ENCODE measurements at regions not wholly inside any gene's neighbourhood (a gene's known extent, or its start where the extent isn't known, plus 50 kb on each side); places are given as distances from the start of the nearest gene placed in this dataset.

DNA sequence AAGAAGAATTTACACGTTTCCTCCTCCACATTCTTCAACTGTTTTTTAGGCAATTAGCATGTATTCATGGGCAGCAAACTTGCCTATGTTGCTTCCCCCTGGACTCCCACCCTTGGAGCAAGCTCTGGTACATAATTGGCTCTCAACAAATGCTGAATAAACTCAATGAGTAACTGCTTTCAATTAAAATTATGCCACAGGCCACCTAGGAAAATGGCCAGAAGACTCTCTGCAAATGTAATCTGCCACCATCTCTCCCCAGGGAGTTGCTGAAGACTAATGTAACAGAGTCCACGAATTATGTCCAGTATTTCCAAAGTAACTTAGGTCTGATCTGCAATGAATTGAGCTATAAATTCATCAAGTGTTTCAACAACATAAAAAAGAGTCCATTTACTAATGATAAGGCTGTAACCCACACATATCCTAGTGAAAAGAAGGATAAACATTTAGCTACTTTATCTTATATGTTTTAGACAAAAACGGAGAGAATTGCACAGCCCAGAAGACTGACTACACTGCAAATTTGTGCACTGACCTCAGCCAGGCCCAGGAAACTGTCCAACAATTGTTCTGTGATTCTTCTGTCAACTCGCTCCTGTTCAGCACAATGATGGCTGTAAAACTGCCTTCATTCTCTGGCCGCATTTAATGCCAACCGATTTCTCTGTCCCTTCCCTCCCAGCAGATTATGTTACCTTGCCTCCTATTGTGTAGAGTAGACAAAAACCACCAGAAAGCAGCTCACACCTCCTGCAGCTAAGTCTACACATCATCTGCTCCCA, 808.6 kb upstream of the ARGLU1 start:
- Mint-ChIP-seq H3K36me3 (ENCODE audit: insufficient read depth, unreplicated experiment) (no peaks in the 10 kb centered on the region), H3K9me3 (ENCODE audit: unreplicated experiment) (no peaks in the 10 kb centered on the region), H3K27ac (ENCODE audit: unreplicated experiment) (no peak overlapping the region), H3K27me3 (ENCODE audit: insufficient read depth, unreplicated experiment) (peaks cover 10% of the 10 kb centered on the region), H3K4me1 (ENCODE audit: low read depth, unreplicated experiment) (no peaks in the 10 kb centered on the region), H3K4me3 (ENCODE audit: unreplicated experiment) (no peak overlapping the region)
- BruUV-seq (replicated peaks): no TSS peak
- DNase-seq: no peak
- POLR2A ChIA-PET: no interaction called here
- H3K4me3 ChIP-seq (ENCODE audit: low read depth, low read length): no peak overlapping the region
- TF ChIP-seq, protein P1, sequence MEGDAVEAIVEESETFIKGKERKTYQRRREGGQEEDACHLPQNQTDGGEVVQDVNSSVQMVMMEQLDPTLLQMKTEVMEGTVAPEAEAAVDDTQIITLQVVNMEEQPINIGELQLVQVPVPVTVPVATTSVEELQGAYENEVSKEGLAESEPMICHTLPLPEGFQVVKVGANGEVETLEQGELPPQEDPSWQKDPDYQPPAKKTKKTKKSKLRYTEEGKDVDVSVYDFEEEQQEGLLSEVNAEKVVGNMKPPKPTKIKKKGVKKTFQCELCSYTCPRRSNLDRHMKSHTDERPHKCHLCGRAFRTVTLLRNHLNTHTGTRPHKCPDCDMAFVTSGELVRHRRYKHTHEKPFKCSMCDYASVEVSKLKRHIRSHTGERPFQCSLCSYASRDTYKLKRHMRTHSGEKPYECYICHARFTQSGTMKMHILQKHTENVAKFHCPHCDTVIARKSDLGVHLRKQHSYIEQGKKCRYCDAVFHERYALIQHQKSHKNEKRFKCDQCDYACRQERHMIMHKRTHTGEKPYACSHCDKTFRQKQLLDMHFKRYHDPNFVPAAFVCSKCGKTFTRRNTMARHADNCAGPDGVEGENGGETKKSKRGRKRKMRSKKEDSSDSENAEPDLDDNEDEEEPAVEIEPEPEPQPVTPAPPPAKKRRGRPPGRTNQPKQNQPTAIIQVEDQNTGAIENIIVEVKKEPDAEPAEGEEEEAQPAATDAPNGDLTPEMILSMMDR (IDR thresholded peaks at IDR 0.05; ENCODE audit: insufficient read depth in 1 of 2, low read depth in 1 of 2, low read length in 1 of 2, severe bottlenecking in 1 of 2, unreplicated experiment in 1 of 2): no peak
- no peaks in the 10 kb centered on the region for H3K36me3 ChIP-seq (ENCODE audit: control insufficient read depth, insufficient read depth, low read length)
- no peaks in the 10 kb centered on the region for H3K4me1 ChIP-seq
- intact Hi-C loops (cut with micrococcal nuclease; ENCODE audit: unreplicated experiment): loop anchor here (10.0 kb wide), 1 partner anchor 708 kb away; no protein-coding TSS in a partner anchor
- CTCF ChIA-PET: no interaction called here
- no peaks in the 10 kb centered on the region for H3K27me3 ChIP-seq (replicated peaks; ENCODE audit: control insufficient read depth, insufficient read depth, low read length)
- no peaks in the 10 kb centered on the region for H3K9me3 ChIP-seq

DNA sequence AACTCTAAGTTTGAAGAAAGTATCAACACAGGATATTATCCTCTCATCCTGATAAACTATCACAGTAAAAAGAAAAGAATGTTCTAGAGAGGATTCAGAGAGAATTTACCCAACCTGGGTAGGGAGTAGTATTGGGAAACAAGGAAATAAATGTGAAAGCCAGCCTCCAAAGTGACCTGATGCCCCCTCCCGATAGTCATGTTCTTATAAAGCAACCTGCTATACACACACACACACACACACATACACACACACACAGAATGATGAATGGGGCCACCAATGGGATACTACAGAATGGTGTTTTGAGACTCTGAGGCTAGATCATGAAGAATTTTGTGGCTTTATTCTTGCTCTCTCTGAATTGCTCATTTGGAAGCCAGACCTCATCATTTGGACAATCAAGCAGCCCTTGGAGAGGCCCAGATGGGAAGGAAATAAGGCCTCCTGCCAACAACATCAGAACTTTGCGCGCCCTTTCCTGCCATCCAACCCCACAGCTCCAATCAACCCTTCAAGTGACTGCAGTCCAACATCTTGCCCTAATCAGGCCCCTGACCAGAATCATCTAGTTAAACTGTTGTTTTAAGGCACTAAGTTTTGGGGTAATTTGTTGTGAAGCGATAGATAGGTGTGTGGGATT, 807.9 kb upstream of the ARGLU1 start:
- no peaks in the 10 kb centered on the region for H3K4me1 Mint-ChIP-seq (ENCODE audit: low read depth, unreplicated experiment)
- CTCF ChIA-PET: no interaction called here

DNA sequence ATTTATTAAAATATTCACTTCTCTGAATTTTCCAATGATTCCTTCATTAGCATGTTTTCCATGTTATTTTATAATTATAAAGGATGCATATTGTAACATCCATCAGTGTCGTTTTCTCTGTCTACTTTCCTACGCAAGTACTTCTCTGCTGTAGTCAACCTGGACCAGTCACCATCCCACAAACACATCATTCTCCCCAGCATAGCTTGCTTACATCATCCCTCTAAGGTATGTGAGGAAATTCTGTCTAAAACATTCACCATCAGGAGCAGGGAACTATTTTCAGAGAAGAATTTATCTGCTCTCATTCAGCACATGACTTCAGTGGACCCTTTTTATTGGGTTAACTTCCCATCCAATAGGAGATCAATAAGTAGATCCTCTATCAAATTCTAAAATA, 806.1 kb upstream of the ARGLU1 start:
- TF ChIP-seq, protein P1 (IDR thresholded peaks at IDR 0.05; ENCODE audit: insufficient read depth in 1 of 2, low read depth in 1 of 2, low read length in 1 of 2, severe bottlenecking in 1 of 2, unreplicated experiment in 1 of 2): no peak
- H3K4me1 Mint-ChIP-seq (ENCODE audit: low read depth, unreplicated experiment): no peaks in the 10 kb centered on the region
- no peak overlapping the region for H3K27ac Mint-ChIP-seq (ENCODE audit: unreplicated experiment)
- H3K4me3 Mint-ChIP-seq (ENCODE audit: unreplicated experiment): no peak overlapping the region
- CTCF ChIA-PET: interaction anchor here (0.7 kb wide), 1 partner anchor 52 kb away, joined by 4 read pairs; no protein-coding TSS in a partner anchor
- no peaks in the 10 kb centered on the region for H3K27me3 ChIP-seq (replicated peaks; ENCODE audit: control insufficient read depth, insufficient read depth, low read length)
- no peaks in the 10 kb centered on the region for H3K4me1 ChIP-seq
- no peaks in the 10 kb centered on the region for H3K9me3 Mint-ChIP-seq (ENCODE audit: unreplicated experiment)
- intact Hi-C loops (cut with micrococcal nuclease; ENCODE audit: unreplicated experiment): loop anchor here (10.0 kb wide), 1 partner anchor 711 kb away; no protein-coding TSS in a partner anchor
- BruUV-seq (replicated peaks): no TSS peak
- no peak overlapping the region for H3K4me3 ChIP-seq (ENCODE audit: low read depth, low read length)
- peaks cover 10% of the 10 kb centered on the region for H3K27me3 Mint-ChIP-seq (ENCODE audit: insufficient read depth, unreplicated experiment)
- no peak for DNase-seq
- no peaks in the 10 kb centered on the region for H3K36me3 Mint-ChIP-seq (ENCODE audit: insufficient read depth, unreplicated experiment)
- H3K9me3 ChIP-seq: no peaks in the 10 kb centered on the region
- no peaks in the 10 kb centered on the region for H3K36me3 ChIP-seq (ENCODE audit: control insufficient read depth, insufficient read depth, low read length)
- POLR2A ChIA-PET: no interaction called here

More for the DNA sequence above, 807.9 kb upstream of the ARGLU1 start:
- H3K9me3 ChIP-seq: no peaks in the 10 kb centered on the region
- Mint-ChIP-seq H3K4me3 (ENCODE audit: unreplicated experiment) (no peak overlapping the region), H3K9me3 (ENCODE audit: unreplicated experiment) (no peaks in the 10 kb centered on the region), H3K27ac (ENCODE audit: unreplicated experiment) (no peak overlapping the region), H3K27me3 (ENCODE audit: insufficient read depth, unreplicated experiment) (peaks cover 10% of the 10 kb centered on the region), H3K36me3 (ENCODE audit: insufficient read depth, unreplicated experiment) (no peaks in the 10 kb centered on the region)
- no peaks in the 10 kb centered on the region for H3K4me1 ChIP-seq
- DNase-seq: no peak
- H3K4me3 ChIP-seq (ENCODE audit: low read depth, low read length): no peak overlapping the region
- POLR2A ChIA-PET: no interaction called here
- TF ChIP-seq, protein P1 (IDR thresholded peaks at IDR 0.05; ENCODE audit: insufficient read depth in 1 of 2, low read depth in 1 of 2, low read length in 1 of 2, severe bottlenecking in 1 of 2, unreplicated experiment in 1 of 2): no peak
- BruUV-seq (replicated peaks): no TSS peak
- H3K27me3 ChIP-seq (replicated peaks; ENCODE audit: control insufficient read depth, insufficient read depth, low read length): no peaks in the 10 kb centered on the region
- no peaks in the 10 kb centered on the region for H3K36me3 ChIP-seq (ENCODE audit: control insufficient read depth, insufficient read depth, low read length)
- intact Hi-C loops (cut with micrococcal nuclease; ENCODE audit: unreplicated experiment): loop anchor here (10.0 kb wide), 1 partner anchor 709 kb away; no protein-coding TSS in a partner anchor
